Retinal pigment epithelial cell (primary cell): ENCODE measurements at regions not wholly inside any gene's neighbourhood (a gene's known extent, or its start where the extent isn't known, plus 50 kb on each side); places are given as distances from the start of the nearest gene placed in this dataset.
A peak's percentile ranks its signal among the peaks of the same experiment; 100 is the strongest.

Experiments used
- DNase-seq: peaks from one replicate; pipeline ENCODE4 v3.0.0-alpha.2; 2010; ENCODE audit warnings: low read depth
- H3K4me3 ChIP-seq: 2 replicates; pipeline ENCODE4 v1.5.1; 2011; ENCODE audit warnings: mild to moderate bottlenecking, low read length, control low read depth, moderate library complexity
- CTCF ChIP-seq: conservative IDR thresholded peaks from 2 replicates; pipeline ENCODE4 v1.5.1; 2011; ENCODE audit warnings: low read depth, low read length, control low read depth, inconsistent platforms

GRCh38 chr1:42004860-42005259, 86.1 kb upstream of the HIVEP3 start:
- no peak overlapping the region for H3K4me3 ChIP-seq
- TF ChIP-seq CTCF = no peak
- DNase-seq = no peak

- no peak overlapping the region for H3K4me3 ChIP-seq
- DNase-seq = no peak
- TF ChIP-seq CTCF = no peak
Measured at GRCh38 chr1:42004322-42004721, 85.6 kb upstream of the HIVEP3 start.

DNA sequence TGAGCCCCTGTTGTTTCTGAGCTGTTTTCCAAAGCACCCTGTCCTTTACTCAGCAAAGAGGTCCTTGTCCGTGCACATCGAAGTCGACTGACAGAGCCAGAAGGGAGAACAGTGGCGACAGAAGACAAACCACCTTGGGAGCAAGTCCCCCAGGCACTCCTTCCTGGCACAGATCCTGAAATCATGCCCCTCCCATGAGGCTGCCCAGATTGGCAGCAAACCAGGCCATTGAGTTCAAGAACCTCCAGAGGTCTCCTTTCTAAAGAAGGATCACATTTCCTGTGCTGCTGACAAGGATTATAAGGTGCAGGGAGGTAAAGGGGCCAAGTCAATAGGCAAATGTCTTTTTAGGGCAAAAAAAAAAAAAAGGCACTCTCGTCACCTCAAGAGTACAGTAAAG, 84.7 kb upstream of the HIVEP3 start:
- peak; percentile 19 for DNase-seq

GRCh38 chr1:42002220-42002619, 83.5 kb upstream of the HIVEP3 start:
- no peak overlapping the region for H3K4me3 ChIP-seq
- no peak for DNase-seq
- TF ChIP-seq CTCF = no peak

More for the DNA sequence above, 84.7 kb upstream of the HIVEP3 start:
- H3K4me3 ChIP-seq = no peak overlapping the region
- no peak for TF ChIP-seq CTCF

DNA sequence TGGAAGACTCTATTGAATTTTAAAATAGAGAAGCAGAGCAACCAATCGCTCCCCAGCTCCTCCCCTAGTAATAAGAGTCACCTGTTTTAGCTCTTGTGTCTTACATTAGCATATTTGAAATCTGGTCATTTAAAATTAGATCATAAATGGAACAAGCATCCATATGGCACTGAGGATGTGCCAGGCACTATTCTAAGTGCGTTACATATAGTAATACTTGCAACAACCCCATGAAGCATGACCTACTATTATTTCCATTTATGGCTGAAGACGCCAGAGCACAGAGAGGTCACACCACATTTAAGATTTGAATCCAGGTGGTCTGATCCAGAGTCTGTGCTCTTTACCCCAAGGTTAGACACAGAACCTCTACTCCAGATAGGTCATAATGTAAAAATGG, 82.0 kb upstream of the HIVEP3 start:
- no peak overlapping the region for H3K4me3 ChIP-seq
- no peak for TF ChIP-seq CTCF
- no peak for DNase-seq

- no peak overlapping the region for H3K4me3 ChIP-seq
- DNase-seq = no peak
- no peak for TF ChIP-seq CTCF
Measured at GRCh38 chr1:41999884-42000283, 81.2 kb upstream of the HIVEP3 start.

- TF ChIP-seq CTCF = no peak
- no peak for DNase-seq
- H3K4me3 ChIP-seq = no peak overlapping the region
Measured at GRCh38 chr1:41998250-41998649, 79.5 kb upstream of the HIVEP3 start.
